ENCODE measurements at regions not wholly inside any gene's neighbourhood (a gene's known extent, or its start where the extent isn't known, plus 50 kb on each side); places are given as distances from the start of the nearest gene placed in this dataset.

DNA sequence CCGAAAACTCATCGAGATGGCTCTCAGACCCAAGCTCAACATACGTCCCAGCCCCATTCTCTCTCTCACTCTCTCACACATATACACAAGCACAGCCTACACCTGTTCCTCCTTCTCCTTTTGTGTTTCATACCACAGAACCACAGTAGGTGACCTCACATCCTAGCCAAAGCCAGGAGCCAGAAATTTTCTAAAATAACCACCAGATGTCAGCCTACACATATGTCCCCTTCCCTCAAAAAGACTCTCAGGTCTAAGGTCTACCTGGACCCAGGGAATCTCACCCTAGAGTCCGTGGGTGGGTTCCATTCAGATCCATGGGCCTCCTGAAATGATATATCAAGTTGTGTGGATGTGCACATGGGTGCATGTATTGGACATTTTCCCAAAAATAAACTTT, 104.2 kb upstream of the IPO5 start:
- FAIRE-seq (no peak), ATAC-seq (peak; percentile 87), DNase-seq (ENCODE audit: low read depth, low spot score) (peak; percentile 8)
- SMC1A ChIA-PET (ENCODE audit: uncharacterized antibody, unreplicated experiment), result no interaction called here
- BruUV-seq (replicated peaks), result no TSS peak
- in situ Hi-C loops (cut with MboI), result no loop called here
- Histone ChIP-seq H3K4me2 (ENCODE audit: control insufficient read depth, insufficient read depth) (no peak overlapping the region), H2AFZ (ENCODE audit: control insufficient read depth, low read depth, low read length) (no peak overlapping the region), H3K27ac (ENCODE audit: control insufficient read depth, insufficient read depth) (no peak overlapping the region), H3K36me3 (ENCODE audit: control insufficient read depth in 2 of 2, insufficient read depth in 2 of 2, low read length in 1 of 2) (no peaks in the 10 kb centered on the region), H3K4me3 (no peak overlapping the region), H3K9me3 (replicated peaks; ENCODE audit: control insufficient read depth, insufficient read depth, low read length) (no peaks in the 10 kb centered on the region), H4K20me1 (ENCODE audit: control insufficient read depth, insufficient read depth) (no peaks in the 10 kb centered on the region), H3K79me2 (ENCODE audit: control insufficient read depth, insufficient read depth, low read length) (no peaks in the 10 kb centered on the region), H3K4me1 (ENCODE audit: control insufficient read depth, insufficient read depth, low read length) (0 out of 2 replicates have a peak, but pooled peaks cover 1% of the 10 kb centered on the region), H3K9ac (ENCODE audit: control insufficient read depth, insufficient read depth, low read length) (no peak overlapping the region), H3K27me3 (replicated peaks in 1 of 2; ENCODE audit: control insufficient read depth in 2 of 2, insufficient read depth in 2 of 2, low read length in 1 of 2) (no peaks in the 10 kb centered on the region)
- TF ChIP-seq, protein P1, sequence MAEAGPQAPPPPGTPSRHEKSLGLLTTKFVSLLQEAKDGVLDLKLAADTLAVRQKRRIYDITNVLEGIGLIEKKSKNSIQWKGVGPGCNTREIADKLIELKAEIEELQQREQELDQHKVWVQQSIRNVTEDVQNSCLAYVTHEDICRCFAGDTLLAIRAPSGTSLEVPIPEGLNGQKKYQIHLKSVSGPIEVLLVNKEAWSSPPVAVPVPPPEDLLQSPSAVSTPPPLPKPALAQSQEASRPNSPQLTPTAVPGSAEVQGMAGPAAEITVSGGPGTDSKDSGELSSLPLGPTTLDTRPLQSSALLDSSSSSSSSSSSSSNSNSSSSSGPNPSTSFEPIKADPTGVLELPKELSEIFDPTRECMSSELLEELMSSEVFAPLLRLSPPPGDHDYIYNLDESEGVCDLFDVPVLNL (IDR thresholded peaks at IDR 0.05; ENCODE audit: low read depth, low read length), result no peak
- TF ChIP-seq CEBPB (IDR thresholded peaks at IDR 0.05; ENCODE audit: borderline replicate concordance in 1 of 2, low read depth in 2 of 2, low read length in 2 of 2) (no peak), NR2C2 (IDR thresholded peaks at IDR 0.05; ENCODE audit: borderline replicate concordance, control insufficient read depth, insufficient read length, low read depth) (no peak), RAD21 (IDR thresholded peaks at IDR 0.05; ENCODE audit: insufficient read depth, low read depth, low read length) (peak; percentile 42), SMC3 (IDR thresholded peaks at IDR 0.05; ENCODE audit: borderline replicate concordance, low read length) (peak; percentile 24; the same call in 1 of the 2 replicates), SMAD1 (IDR thresholded peaks at IDR 0.05; ENCODE audit: low read depth, partially characterized antibody) (no peak), POU2F2 (IDR thresholded peaks at IDR 0.05; ENCODE audit: borderline replicate concordance, low read depth, low read length) (no peak), ZNF217 (IDR thresholded peaks at IDR 0.05) (no peak), ZZZ3 (IDR thresholded peaks at IDR 0.05; ENCODE audit: control insufficient read depth, insufficient read length, low read depth) (no peak), SPI1 (IDR thresholded peaks at IDR 0.05; ENCODE audit: borderline replicate concordance, insufficient read depth, low read depth, low read length) (peak; percentile 13; the same call in 1 of the 2 replicates), SMAD5 (IDR thresholded peaks at IDR 0.05; ENCODE audit: low read depth) (no peak), RUNX3 (IDR thresholded peaks at IDR 0.05; ENCODE audit: low read length) (peak; percentile 71)
- TF ChIP-seq, protein P2, sequence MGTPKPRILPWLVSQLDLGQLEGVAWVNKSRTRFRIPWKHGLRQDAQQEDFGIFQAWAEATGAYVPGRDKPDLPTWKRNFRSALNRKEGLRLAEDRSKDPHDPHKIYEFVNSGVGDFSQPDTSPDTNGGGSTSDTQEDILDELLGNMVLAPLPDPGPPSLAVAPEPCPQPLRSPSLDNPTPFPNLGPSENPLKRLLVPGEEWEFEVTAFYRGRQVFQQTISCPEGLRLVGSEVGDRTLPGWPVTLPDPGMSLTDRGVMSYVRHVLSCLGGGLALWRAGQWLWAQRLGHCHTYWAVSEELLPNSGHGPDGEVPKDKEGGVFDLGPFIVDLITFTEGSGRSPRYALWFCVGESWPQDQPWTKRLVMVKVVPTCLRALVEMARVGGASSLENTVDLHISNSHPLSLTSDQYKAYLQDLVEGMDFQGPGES (IDR thresholded peaks at IDR 0.05), result no peak
- TF ChIP-seq, protein P3, sequence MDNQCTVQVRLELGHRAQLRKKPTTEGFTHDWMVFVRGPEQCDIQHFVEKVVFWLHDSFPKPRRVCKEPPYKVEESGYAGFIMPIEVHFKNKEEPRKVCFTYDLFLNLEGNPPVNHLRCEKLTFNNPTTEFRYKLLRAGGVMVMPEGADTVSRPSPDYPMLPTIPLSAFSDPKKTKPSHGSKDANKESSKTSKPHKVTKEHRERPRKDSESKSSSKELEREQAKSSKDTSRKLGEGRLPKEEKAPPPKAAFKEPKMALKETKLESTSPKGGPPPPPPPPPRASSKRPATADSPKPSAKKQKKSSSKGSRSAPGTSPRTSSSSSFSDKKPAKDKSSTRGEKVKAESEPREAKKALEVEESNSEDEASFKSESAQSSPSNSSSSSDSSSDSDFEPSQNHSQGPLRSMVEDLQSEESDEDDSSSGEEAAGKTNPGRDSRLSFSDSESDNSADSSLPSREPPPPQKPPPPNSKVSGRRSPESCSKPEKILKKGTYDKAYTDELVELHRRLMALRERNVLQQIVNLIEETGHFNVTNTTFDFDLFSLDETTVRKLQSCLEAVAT (IDR thresholded peaks at IDR 0.05), result no peak
- TF ChIP-seq, protein P4, sequence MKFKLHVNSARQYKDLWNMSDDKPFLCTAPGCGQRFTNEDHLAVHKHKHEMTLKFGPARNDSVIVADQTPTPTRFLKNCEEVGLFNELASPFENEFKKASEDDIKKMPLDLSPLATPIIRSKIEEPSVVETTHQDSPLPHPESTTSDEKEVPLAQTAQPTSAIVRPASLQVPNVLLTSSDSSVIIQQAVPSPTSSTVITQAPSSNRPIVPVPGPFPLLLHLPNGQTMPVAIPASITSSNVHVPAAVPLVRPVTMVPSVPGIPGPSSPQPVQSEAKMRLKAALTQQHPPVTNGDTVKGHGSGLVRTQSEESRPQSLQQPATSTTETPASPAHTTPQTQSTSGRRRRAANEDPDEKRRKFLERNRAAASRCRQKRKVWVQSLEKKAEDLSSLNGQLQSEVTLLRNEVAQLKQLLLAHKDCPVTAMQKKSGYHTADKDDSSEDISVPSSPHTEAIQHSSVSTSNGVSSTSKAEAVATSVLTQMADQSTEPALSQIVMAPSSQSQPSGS (IDR thresholded peaks at IDR 0.05; ENCODE audit: low read length), result peak; percentile 38; the same call in 1 of the 2 replicates
- TF ChIP-seq, protein P5, sequence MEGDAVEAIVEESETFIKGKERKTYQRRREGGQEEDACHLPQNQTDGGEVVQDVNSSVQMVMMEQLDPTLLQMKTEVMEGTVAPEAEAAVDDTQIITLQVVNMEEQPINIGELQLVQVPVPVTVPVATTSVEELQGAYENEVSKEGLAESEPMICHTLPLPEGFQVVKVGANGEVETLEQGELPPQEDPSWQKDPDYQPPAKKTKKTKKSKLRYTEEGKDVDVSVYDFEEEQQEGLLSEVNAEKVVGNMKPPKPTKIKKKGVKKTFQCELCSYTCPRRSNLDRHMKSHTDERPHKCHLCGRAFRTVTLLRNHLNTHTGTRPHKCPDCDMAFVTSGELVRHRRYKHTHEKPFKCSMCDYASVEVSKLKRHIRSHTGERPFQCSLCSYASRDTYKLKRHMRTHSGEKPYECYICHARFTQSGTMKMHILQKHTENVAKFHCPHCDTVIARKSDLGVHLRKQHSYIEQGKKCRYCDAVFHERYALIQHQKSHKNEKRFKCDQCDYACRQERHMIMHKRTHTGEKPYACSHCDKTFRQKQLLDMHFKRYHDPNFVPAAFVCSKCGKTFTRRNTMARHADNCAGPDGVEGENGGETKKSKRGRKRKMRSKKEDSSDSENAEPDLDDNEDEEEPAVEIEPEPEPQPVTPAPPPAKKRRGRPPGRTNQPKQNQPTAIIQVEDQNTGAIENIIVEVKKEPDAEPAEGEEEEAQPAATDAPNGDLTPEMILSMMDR (IDR thresholded peaks at IDR 0.05 in 2 of 3, conservative IDR thresholded peaks at IDR 0.05 in 1 of 3; ENCODE audit: control insufficient read depth in 2 of 3, extremely low read depth in 1 of 3, insufficient read depth in 1 of 3, low read depth in 3 of 3, low read length in 3 of 3), result peak in 2 of 3 experiments; percentile 21 to 26; a peak in 3 of 6 replicates
- RAD21 ChIA-PET (ENCODE audit: unreplicated experiment), result no interaction called here
- POLR2A ChIA-PET, result no interaction called here
- CTCF ChIA-PET, result interaction anchor here (1.2 kb wide), 1 partner anchor 9 kb away, joined by 3 read pairs; no protein-coding TSS in a partner anchor
- intact Hi-C loops (cut with micrococcal nuclease; ENCODE audit: unreplicated experiment), result no loop called here
- WGBS (ENCODE audit: insufficient coverage, insufficient replicate concordance, low lambda C conversion rate, missing lambda C conversion rate), result 53% methylated on average over 4 of the region's 4 CpGs

Measured in GM12878 (cell line).